Activated naive CD4-positive, alpha-beta T cell treated with anti-CD3 and anti-CD28 coated beads, Interleukin-2, amount 50 U/mL, for 72 hours (primary cell): ENCODE measurements at regions not wholly inside any gene's neighbourhood (a gene's known extent, or its start where the extent isn't known, plus 50 kb on each side); places are given as distances from the start of the nearest gene placed in this dataset.
"Not testable (repeated sequence)": the region's sequence is repeated elsewhere in the genome, so short reads cannot be mapped to it uniquely, and the experiment has no call there.

Experiments used
- ATAC-seq, 2 donors: fragments of 150-1000 bp; cut with Tn5 transposase; 2 replicates each; pipeline ENCODE4 v1.10.0; 2021; ENCODE audit warnings: mild to moderate bottlenecking in 2 of 2, moderate library complexity in 2 of 2
- DNase-seq, 2 donors: peaks; one replicate each; pipeline ENCODE4 v3.0.0; 2021 to 2022; ENCODE audit warnings: low spot score in 2 of 2
- H3K27ac Mint-ChIP-seq, 2 donors: one replicate each; pipeline ENCODE4 v1.8.0; 2022; ENCODE audit warnings: mild to moderate bottlenecking in 2 of 2, mixed read lengths in 2 of 2
- H3K36me3 Mint-ChIP-seq, 2 donors: one replicate each; pipeline ENCODE4 v1.8.0; 2022; ENCODE audit warnings: mixed read lengths in 2 of 2
- H3K9me3 Mint-ChIP-seq, 2 donors: one replicate each; pipeline ENCODE4 v1.8.0; 2022; ENCODE audit warnings: mixed read lengths in 2 of 2

DNA sequence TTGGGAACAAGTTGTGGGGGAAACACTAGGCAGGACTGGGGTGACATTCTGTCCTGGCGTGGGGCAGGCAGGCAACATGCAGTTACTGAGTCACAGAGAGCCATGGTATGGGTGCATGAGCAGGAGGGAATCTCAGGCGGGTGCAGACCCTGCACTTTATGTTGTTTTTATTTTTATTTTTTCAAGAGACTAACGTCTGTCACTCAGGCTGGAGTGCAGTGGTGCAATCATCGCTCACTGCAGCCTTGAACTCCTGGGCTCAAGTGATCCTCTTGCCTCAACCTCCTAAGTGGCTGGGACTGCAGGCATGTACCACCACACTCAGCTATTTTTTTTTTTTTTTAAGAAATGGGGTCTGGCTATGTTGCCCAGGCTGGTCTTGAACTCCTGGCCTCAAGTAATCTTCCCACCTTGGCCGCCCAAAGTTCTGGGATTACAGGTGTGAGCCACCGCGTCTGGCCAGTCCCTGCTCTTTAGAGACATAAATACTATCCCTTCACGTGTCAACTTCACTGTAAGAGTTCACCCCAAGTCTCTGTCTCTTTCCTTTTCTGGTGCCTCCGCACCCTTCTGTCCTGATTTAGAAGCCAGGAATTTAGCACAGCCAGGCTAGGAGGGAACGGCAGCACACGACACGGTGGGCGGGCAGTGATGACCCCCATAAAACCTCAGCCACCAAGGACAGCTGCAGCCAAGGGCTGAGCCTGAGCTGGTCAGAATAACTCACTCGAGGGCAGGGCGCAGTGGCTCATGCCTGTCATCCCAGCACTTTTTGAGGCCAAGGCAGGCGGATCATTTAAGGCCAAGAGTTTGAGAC is 72.8 kb upstream of the IQSEC1 start:
- Mint-ChIP-seq H3K9me3 (no peaks in the 10 kb centered on the region), H3K36me3 (no peaks in the 10 kb centered on the region)
- no peak for ATAC-seq

DNA sequence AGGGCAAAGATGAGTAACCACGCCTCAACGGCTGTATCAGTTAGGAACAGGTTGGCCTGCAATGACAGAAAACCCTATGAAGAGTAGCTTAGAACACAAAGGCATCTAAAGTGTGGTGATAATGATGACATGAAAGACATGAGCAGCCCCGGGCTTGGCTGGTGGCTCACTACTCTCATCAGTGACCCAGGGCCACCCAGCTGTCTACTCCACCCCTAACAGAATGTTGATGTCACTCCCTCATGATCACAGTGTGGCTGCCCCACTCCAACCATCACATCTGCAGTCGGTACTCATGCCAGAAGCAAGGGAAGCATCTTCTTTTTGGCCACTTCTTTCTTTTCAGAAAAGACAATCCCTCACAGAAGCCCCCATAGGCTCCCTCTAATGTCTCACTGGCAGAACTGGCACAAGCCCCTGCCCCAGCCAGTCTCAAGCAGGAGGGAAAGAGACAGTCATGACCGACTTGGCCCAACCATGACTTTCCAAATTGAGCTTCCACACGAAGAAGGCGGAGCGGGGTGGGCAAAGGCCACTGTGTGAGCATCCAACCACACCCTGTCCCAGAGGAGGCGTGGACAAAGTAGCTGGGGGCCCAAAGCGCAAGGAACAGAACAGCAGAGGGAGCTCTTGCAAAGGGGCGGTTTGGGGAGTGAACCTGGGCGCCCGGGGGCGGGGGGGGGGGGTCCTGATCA is 72.0 kb upstream of the IQSEC1 start:
- H3K36me3 Mint-ChIP-seq = no peaks in the 10 kb centered on the region
- H3K9me3 Mint-ChIP-seq = no peaks in the 10 kb centered on the region
- ATAC-seq = no peak
- DNase-seq = no peak
- no peak overlapping the region for H3K27ac Mint-ChIP-seq

More for the DNA sequence above, 72.8 kb upstream of the IQSEC1 start:
- no peak overlapping the region for H3K27ac Mint-ChIP-seq
- DNase-seq = peak in 1 of 2 donors; percentile 26

- H3K27ac Mint-ChIP-seq = no peak overlapping the region
- ATAC-seq (no peak), DNase-seq (no peak)
- no peaks in the 10 kb centered on the region for H3K9me3 Mint-ChIP-seq
- no peaks in the 10 kb centered on the region for H3K36me3 Mint-ChIP-seq
Measured at GRCh38 chr3:13144163-13145023, 71.2 kb upstream of the IQSEC1 start.

- no peak overlapping the region for H3K27ac Mint-ChIP-seq
- DNase-seq = no peak
- no peaks in the 10 kb centered on the region for H3K36me3 Mint-ChIP-seq
- no peak for ATAC-seq
- no peaks in the 10 kb centered on the region for H3K9me3 Mint-ChIP-seq
Measured at GRCh38 chr3:13143381-13144004, 70.3 kb upstream of the IQSEC1 start.

DNA sequence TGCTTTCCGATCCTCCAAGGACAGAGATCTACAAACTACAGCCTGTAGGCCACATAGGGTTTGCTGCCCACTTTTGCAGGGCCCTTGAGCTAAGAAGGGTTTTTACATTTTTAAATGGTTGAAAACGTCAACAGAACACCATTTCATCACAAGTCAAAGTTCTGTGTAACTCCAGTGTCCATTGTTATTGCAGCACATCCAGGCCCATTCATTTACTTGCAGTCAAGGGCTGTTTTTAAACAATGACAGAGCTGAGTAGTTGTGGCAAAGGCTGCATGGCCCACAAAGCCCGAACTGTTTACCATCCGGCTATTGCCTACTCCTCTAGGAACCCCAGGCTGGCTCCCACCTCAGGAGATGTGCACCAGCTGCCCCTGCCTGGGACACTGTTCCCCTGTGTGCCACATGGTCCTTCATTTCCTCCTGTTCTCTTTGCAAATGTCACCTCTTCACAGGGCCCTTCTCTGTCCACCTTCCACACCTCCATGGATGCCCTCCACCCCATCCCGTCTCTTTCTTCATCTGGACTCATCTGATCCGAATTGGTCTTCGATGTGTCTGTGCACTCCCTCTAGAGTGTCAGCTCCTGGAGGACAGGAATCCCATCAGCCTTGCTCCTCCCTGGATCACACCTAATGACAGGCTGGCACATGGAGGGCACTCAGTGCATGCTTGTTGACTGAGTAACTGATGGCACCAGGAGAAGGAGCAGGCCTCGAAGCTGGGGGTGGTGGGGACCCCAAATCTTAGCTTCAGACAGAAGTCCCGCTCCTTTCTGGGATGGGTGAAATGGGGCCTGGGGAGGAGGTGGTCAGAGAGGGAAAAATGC is 69.5 kb upstream of the IQSEC1 start:
- no peak overlapping the region for H3K27ac Mint-ChIP-seq
- ATAC-seq (no peak), DNase-seq (no peak)
- H3K36me3 Mint-ChIP-seq = no peaks in the 10 kb centered on the region
- H3K9me3 Mint-ChIP-seq = no peaks in the 10 kb centered on the region

DNA sequence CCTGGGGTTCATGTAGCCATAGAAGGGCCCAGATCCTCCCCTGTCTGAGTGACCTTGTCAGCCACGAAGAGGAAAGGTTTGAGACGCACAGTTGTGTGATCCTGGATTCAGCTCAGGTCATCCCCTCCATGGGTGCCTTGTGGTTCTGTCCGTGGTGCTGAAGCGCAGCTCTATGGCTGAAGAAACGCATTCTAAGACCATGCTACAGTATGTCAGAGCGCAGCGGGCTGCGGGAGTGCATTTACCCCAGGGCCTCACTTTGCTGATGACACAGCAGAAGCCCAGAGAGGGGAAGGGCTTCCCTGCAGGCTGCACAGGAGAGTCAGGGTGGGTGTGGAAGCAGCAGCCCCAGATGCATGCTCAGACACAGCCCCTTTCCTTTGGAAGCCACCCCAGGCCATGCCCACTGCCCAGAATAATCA is 68.8 kb upstream of the IQSEC1 start:
- Mint-ChIP-seq H3K27ac (no peak overlapping the region), H3K9me3 (no peaks in the 10 kb centered on the region), H3K36me3 (no peaks in the 10 kb centered on the region)
- DNase-seq = peak in 1 of 2 donors; percentile 24
- no peak for ATAC-seq

DNA sequence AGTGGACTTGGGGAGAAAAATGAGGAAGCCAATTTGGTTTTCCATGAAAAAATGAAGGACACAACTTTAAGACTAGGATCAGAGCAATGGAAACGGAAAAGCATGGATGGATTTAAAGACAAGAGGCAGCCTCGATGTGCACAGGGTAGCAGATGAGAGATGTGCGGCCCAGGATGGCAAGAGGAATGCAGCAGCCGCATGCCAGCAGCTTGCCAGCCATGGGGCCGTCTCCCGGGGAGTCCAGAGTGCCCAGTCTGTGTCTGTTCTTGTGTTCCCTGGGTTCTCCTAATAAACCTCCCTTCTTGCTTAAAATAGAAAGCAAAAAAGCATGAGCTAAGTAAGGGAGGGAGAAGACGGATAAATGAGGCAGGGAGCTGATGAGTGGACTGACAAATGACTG is 68.0 kb upstream of the IQSEC1 start:
- no peaks in the 10 kb centered on the region for H3K36me3 Mint-ChIP-seq
- no peak overlapping the region for H3K27ac Mint-ChIP-seq
- no peaks in the 10 kb centered on the region for H3K9me3 Mint-ChIP-seq
- ATAC-seq (no peak), DNase-seq (no peak)

- peak in 1 of 2 donors; percentile 33 for DNase-seq
- Mint-ChIP-seq H3K27ac (no peak overlapping the region), H3K9me3 (no peaks in the 10 kb centered on the region), H3K36me3 (no peaks in the 10 kb centered on the region)
- no peak for ATAC-seq
Measured at GRCh38 chr3:13140596-13140995, 67.4 kb upstream of the IQSEC1 start.

- no peak for ATAC-seq
- DNase-seq = peak in 1 of 2 donors; percentile 30
- Mint-ChIP-seq H3K27ac (peak overlapping the region; percentile 12 to 26), H3K9me3 (no peaks in the 10 kb centered on the region), H3K36me3 (no peaks in the 10 kb centered on the region)
Measured at GRCh38 chr3:13139471-13140065, 66.3 kb upstream of the IQSEC1 start.

- H3K9me3 Mint-ChIP-seq = no peaks in the 10 kb centered on the region
- ATAC-seq = no peak
- peak in 1 of 2 donors; percentile 3 for DNase-seq
- H3K36me3 Mint-ChIP-seq = no peaks in the 10 kb centered on the region
- H3K27ac Mint-ChIP-seq = no peak overlapping the region
Measured at GRCh38 chr3:13138833-13139145, 65.6 kb upstream of the IQSEC1 start.

DNA sequence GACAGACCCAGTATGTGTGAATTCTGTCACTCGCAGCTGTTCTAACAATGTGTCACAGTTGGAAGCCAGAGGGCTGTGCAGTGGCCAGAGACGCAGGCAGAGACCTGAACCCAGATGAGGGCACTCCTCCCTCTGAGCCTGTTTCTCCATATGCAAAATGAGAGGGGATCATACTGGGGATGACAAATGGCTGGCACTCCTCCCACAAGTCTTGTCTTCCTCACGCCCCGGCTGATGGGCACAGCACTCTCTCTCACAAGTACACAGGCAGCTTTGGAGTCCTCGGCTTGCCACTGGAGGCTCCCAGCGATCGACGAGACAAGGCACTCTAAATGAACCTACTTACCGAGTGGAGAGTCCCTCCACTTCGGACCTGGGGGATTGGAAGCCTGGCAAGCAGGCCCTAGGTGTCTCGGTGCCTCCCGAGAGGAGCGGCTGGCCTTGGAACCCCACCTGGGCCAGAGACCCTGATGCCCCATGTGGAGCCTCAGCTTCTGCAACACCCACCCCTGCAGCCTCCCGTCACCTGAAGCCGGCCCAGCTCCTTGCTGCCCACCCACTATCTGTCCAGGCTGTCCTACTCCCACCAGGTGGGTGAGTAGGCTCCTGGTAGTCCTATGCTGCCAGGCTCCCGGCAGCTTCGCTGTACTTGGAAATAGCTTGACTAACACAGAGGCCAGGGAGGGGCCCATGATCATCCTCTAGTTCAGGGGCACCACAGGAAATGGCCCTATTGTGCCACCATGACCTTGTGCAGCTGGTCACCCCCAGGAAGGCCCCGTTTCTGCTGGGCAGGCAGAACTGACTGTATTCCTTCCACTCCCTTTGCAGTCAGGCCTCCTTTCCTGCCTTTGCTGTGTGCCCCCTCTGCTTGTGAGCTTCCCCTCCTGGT is 65.0 kb upstream of the IQSEC1 start:
- no peak for ATAC-seq
- no peaks in the 10 kb centered on the region for H3K36me3 Mint-ChIP-seq
- peak in 1 of 2 donors; percentile 33 for DNase-seq
- no peak overlapping the region for H3K27ac Mint-ChIP-seq
- H3K9me3 Mint-ChIP-seq = no peaks in the 10 kb centered on the region

DNA sequence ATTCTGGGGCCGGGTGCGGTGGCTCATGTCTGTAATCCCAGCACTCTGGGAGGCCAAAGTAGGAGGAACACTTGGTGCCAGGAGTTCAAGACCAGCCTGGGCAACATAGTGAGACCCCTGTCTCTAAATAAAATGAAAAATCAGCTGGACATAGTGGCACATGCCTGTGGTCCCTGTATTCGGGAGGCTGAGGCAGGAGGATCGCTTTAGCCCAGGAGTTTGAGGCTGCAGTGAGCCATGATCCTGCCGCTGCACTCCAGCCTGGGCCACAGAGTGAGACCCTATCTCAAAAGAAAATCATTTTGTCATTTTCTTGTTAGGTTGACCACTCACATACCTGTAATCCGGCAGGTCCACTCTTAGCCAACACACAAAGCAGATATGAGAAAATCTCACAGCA is 63.6 kb upstream of the IQSEC1 start:
- ATAC-seq, H3K36me3 Mint-ChIP-seq, DNase-seq, H3K9me3 Mint-ChIP-seq, H3K27ac Mint-ChIP-seq: not testable (repeated sequence)

DNA sequence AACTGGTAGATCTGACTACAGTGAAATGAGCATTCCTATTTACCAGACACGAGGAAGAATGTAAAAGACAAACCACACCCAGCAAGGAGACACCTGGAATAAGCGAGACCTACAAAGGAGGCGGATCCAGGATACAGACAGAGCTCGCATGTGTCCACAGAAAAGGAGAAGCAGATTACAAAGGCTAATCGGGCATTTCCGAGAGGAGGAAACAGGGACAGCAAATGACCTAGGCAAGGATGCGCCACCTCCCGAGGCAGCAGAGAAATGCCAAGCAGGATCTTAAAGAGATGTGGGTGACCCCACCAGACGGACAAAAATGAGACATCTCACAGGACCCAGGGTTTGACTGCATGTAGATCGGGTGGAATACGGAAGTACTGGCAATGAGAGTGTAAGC is 63.2 kb upstream of the IQSEC1 start:
- H3K36me3 Mint-ChIP-seq = no peaks in the 10 kb centered on the region
- H3K9me3 Mint-ChIP-seq = no peaks in the 10 kb centered on the region
- H3K27ac Mint-ChIP-seq = peak overlapping the region in 1 of 2 donors; percentile 81
- DNase-seq = peak in 1 of 2 donors; percentile 30
- no peak for ATAC-seq

DNA sequence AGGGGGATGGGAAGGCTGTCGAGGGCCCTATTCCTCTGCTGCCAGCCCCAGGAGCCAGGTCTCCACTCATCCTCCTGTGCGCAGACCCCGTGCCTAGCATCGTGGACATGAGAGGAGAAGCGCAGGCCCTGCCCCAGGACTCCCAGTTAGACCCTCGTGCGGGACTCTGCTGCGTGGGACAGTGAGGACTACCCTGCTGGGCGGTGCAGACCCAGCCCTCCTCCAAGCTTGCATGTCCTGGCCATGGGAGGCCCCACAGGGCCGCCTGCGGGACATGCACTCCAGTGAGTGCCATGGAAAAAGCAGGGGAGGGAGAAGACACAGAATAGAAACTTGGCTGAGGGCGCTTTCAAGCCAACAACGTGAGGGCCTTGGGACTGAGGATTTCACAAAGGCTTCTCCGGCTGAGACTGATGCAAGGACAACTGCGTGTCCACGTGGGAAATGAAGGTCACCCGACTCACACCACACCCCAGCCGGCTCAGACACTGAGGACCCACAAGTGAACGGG is 62.6 kb upstream of the IQSEC1 start:
- ATAC-seq = no peak
- Mint-ChIP-seq H3K9me3 (no peaks in the 10 kb centered on the region), H3K27ac (no peak overlapping the region), H3K36me3 (no peaks in the 10 kb centered on the region)
- peak in 1 of 2 donors; percentile 40 for DNase-seq
